MCF 10A (cell line): ENCODE measurements at regions not wholly inside any gene's neighbourhood (a gene's known extent, or its start where the extent isn't known, plus 50 kb on each side); places are given as distances from the start of the nearest gene placed in this dataset.

Experiments
- BruUV-seq: library from RNA; stranded (reverse); fragments of 400-500 nt; replicated peaks from 2 replicates; lab custom pipeline; 2021; lab: Mats Ljungman, UMichigan
- CTCF ChIA-PET: fragments of 300-600 bp; sonication (Branson Sonifier 250); formaldehyde crosslinking; extraction: SDS; loops from one replicate; lab custom pipeline; 2021; ENCODE audit warnings: antibody characterized with exemption, inconsistent platforms; lab: Yijun Ruan, JAX
- POLR2A ChIA-PET: fragments of 300-600, 350-650 bp; sonication (Branson Sonifier 250); formaldehyde crosslinking; extraction: SDS; loops from one replicate; lab custom pipeline; 2020; ENCODE audit warnings: antibody characterized with exemption, inconsistent platforms; lab: Yijun Ruan, JAX
- DNase-seq: peaks from one replicate; pipeline ENCODE4 v3.0.0-alpha.2; 2018; ENCODE audit not compliant: unreplicated experiment
- H3K27ac Mint-ChIP-seq: one replicate; pipeline ENCODE4 v1.8.0; 2022; ENCODE audit warnings: mild to moderate bottlenecking, low read depth, mixed read lengths; ENCODE audit not compliant: unreplicated experiment
- H3K27me3 Mint-ChIP-seq: one replicate; pipeline ENCODE4 v1.8.0; 2022; ENCODE audit warnings: mixed read lengths; ENCODE audit not compliant: insufficient read depth, unreplicated experiment
- H3K36me3 Mint-ChIP-seq: one replicate; pipeline ENCODE4 v1.8.0; 2022; ENCODE audit warnings: mild to moderate bottlenecking, moderate library complexity, mixed read lengths; ENCODE audit not compliant: insufficient read depth, unreplicated experiment
- H3K4me1 Mint-ChIP-seq: one replicate; pipeline ENCODE4 v1.8.0; 2022; ENCODE audit warnings: mixed read lengths; ENCODE audit not compliant: insufficient read depth, unreplicated experiment
- H3K4me3 Mint-ChIP-seq: one replicate; pipeline ENCODE4 v1.8.0; 2022; ENCODE audit warnings: mild to moderate bottlenecking, moderate library complexity, mixed read lengths; ENCODE audit not compliant: unreplicated experiment
- H3K9me3 Mint-ChIP-seq: one replicate; pipeline ENCODE4 v1.8.0; 2022; ENCODE audit warnings: mixed read lengths; ENCODE audit not compliant: unreplicated experiment
- CTCF ChIP-seq: fragments of 200-600 bp; IDR thresholded peaks from one replicate; pipeline ENCODE4 v1.8.0; 2022; ENCODE audit warnings: antibody characterized with exemption, mild to moderate bottlenecking; ENCODE audit not compliant: unreplicated experiment
- intact Hi-C: fragments of 100-400 bp; cut with micrococcal nuclease; formaldehyde crosslinking; loops from 2 replicates; pipeline ENCODE4 v1.14.1; 2022

GRCh38 chr10:84990713-84991112 is 662.3 kb downstream of the CCSER2 start:
- POLR2A ChIA-PET, result no interaction called here
- Mint-ChIP-seq H3K27me3 (no peaks in the 10 kb centered on the region), H3K4me3 (no peak overlapping the region), H3K27ac (no peak overlapping the region), H3K9me3 (peaks cover 11% of the 10 kb centered on the region), H3K4me1 (no peaks in the 10 kb centered on the region), H3K36me3 (no peaks in the 10 kb centered on the region)
- BruUV-seq, result no TSS peak
- intact Hi-C loops, result no loop called here
- DNase-seq, result no peak
- TF ChIP-seq CTCF, result no peak
- CTCF ChIA-PET, result no interaction called here

GRCh38 chr10:84991301-84991700 is 662.9 kb downstream of the CCSER2 start:
- no peak overlapping the region for H3K4me3 Mint-ChIP-seq
- no peaks in the 10 kb centered on the region for H3K36me3 Mint-ChIP-seq
- POLR2A ChIA-PET, result no interaction called here
- CTCF ChIA-PET, result no interaction called here
- no peaks in the 10 kb centered on the region for H3K27me3 Mint-ChIP-seq
- no peak for TF ChIP-seq CTCF
- no peaks in the 10 kb centered on the region for H3K4me1 Mint-ChIP-seq
- no peak for DNase-seq
- intact Hi-C loops, result no loop called here
- H3K27ac Mint-ChIP-seq, result no peak overlapping the region
- BruUV-seq, result no TSS peak
- H3K9me3 Mint-ChIP-seq, result peaks cover 10% of the 10 kb centered on the region

DNA sequence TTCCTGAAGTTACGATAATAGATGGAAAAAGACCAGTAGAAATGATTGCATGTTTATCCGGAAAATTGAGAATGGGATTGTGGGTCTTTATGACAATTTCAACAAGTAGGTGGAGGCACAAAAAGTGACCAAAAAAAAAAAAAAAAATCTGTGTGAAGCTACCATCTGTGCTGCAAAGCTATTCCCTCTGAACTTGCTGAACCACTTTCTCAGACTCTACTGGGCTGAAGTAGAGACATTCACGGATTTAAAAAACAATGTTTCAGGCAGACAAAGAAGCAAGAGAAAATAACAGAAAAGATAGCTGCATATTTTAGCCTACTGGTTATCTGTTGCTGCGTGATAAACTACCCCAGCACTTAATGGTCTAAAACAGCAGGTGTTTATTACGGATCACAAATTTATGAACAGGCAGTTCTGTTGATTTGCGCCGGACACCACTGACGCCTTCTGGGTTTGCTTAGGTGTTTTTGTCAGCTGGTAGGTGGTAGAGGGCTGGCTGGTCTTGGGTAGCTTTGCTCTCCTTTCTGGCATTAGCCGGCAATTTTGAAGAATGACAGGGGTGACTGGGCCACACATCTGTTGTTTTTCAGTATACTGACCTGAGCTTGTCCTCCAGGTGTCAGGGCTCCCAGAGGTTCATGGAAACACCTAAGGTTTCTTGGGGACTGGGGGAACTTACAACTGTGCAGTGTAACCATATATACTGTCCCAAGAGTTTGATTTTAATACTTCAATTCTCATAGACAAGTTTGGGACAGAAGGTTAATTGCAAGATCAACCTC is 665.1 kb downstream of the CCSER2 start:
- no peak for DNase-seq
- no peak overlapping the region for H3K27ac Mint-ChIP-seq
- H3K36me3 Mint-ChIP-seq, result no peaks in the 10 kb centered on the region
- H3K27me3 Mint-ChIP-seq, result no peaks in the 10 kb centered on the region
- CTCF ChIA-PET, result interaction anchor here (0.7 kb wide), 1 partner anchor 229 kb away, joined by 4 read pairs; no protein-coding TSS in a partner anchor
- intact Hi-C loops, result no loop called here
- POLR2A ChIA-PET, result no interaction called here
- peaks cover 10% of the 10 kb centered on the region for H3K9me3 Mint-ChIP-seq
- BruUV-seq, result no TSS peak
- no peak for TF ChIP-seq CTCF
- no peaks in the 10 kb centered on the region for H3K4me1 Mint-ChIP-seq
- no peak overlapping the region for H3K4me3 Mint-ChIP-seq

DNA sequence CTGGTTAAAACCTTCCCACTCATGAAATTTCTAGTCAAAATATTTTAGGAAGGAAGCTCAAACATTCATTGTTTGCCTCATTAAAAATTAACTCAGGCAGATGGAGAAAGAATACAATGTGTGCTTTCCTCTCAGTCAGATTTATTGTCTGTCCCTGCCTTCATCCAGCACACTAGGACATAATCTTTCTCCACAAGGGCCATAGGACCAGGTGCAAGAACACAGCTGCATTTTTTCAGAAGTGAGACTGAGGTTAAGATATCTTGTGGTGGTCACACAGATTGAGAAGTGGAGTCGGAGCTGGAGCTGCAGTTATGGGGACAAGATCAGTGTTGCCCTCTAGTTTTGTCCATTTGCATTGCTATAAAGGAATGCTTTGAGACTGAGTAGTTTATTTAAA is 666.3 kb downstream of the CCSER2 start:
- no TSS peak for BruUV-seq
- no peak for DNase-seq
- ChIA-PET POLR2A (no interaction called here), CTCF (no interaction called here)
- no peak for TF ChIP-seq CTCF
- intact Hi-C loops, result no loop called here
- Mint-ChIP-seq H3K4me1 (no peaks in the 10 kb centered on the region), H3K9me3 (peaks cover 16% of the 10 kb centered on the region), H3K4me3 (no peak overlapping the region), H3K36me3 (no peaks in the 10 kb centered on the region), H3K27me3 (no peaks in the 10 kb centered on the region), H3K27ac (no peak overlapping the region)
